ENCODE measurements at regions not wholly inside any gene's neighbourhood (a gene's known extent, or its start where the extent isn't known, plus 50 kb on each side); places are given as distances from the start of the nearest gene placed in this dataset.
"Not testable (repeated sequence)": the region's sequence is repeated elsewhere in the genome, so short reads cannot be mapped to it uniquely, and the experiment has no call there.

DNA sequence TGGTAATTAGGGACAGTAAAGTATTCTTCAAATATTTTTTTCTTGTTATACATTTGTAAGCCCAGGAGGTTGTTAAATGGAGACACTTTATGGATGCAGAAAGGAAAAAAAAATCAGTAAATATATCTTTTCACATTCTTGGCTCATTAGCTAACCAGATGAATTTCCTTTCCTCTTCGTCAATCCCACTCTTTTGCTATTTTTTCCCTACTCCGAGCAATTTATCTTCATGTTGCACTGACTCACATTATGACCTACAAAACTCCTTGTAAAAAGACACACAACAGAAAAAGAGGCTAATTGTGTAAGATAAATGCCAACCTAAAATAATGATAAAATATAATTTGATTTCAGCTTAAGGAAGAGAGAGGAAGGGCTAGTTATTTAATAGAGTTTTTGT, 472.9 kb upstream of the ZNF337 start:
- H3K4me3 ChIP-seq (ENCODE audit: low read depth, low read length) = no peak overlapping the region
- DNase-seq (ENCODE audit: low read depth) = no peak
- TF ChIP-seq MAX (IDR thresholded peaks at IDR 0.05; ENCODE audit: low read depth, low read length) (no peak), MYC (IDR thresholded peaks at IDR 0.05; ENCODE audit: low read depth, low read length) (no peak), CTCF (IDR thresholded peaks at IDR 0.05; ENCODE audit: low read depth, low read length) (no peak), POLR2A (IDR thresholded peaks at IDR 0.05; ENCODE audit: extremely low read depth, insufficient read length) (no peak)

DNA sequence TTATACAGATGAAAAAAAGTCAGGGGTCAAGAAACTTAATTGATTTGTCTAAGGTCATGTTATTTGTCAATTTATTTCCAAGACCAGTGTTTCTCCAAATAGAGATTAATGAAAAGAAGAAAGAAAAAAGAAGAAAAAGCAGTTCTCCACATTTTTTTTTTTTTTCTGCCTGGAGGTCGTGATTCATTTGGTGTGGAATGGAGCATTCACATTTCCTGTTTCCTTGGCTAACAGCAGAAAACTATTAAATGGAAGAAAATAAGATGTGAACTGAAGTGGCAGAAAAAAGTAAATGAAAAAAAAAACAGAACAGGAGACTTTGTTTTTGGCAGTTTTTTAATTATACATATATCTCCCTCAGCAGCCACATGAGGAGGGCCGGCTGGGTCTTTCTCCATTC, 470.8 kb upstream of the ZNF337 start:
- no peak for DNase-seq (ENCODE audit: low read depth)
- no peak for TF ChIP-seq MAX (IDR thresholded peaks at IDR 0.05; ENCODE audit: low read depth, low read length)
- no peak for TF ChIP-seq CTCF (IDR thresholded peaks at IDR 0.05; ENCODE audit: low read depth, low read length)
- no peak for TF ChIP-seq POLR2A (IDR thresholded peaks at IDR 0.05; ENCODE audit: extremely low read depth, insufficient read length)
- TF ChIP-seq MYC (IDR thresholded peaks at IDR 0.05; ENCODE audit: low read depth, low read length) = no peak
- H3K4me3 ChIP-seq (ENCODE audit: low read depth, low read length) = no peak overlapping the region

- no peak overlapping the region for H3K4me3 ChIP-seq (ENCODE audit: low read depth, low read length)
- no peak for TF ChIP-seq POLR2A (IDR thresholded peaks at IDR 0.05; ENCODE audit: extremely low read depth, insufficient read length)
- no peak for TF ChIP-seq MAX (IDR thresholded peaks at IDR 0.05; ENCODE audit: low read depth, low read length)
- no peak for TF ChIP-seq CTCF (IDR thresholded peaks at IDR 0.05; ENCODE audit: low read depth, low read length)
- TF ChIP-seq MYC (IDR thresholded peaks at IDR 0.05; ENCODE audit: low read depth, low read length) = no peak
- DNase-seq (ENCODE audit: low read depth) = no peak
These were observed 467.2 kb upstream of the ZNF337 start for GRCh38 chr20:26163890-26164289.

DNA sequence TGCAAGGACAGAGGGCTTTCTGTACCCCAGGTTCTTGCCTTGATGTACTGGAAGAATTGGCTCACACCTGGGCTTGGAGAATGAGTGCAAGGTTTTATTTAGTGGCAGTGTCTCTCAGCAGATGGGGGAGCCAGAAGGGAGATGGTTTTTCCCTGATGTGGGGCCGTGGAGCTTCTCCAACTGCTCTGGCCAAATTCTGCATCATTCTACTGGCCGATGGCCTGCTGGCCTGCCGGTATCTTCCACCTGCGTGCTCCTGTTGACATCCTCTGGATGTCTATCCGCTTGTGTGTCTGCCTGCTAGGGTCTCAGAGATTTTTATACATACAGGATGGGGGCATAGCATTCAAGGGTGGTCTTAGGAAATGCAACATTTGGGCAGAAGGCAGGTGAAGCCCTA, 466.5 kb upstream of the ZNF337 start:
- DNase-seq (ENCODE audit: low read depth); H3K4me3 ChIP-seq (ENCODE audit: low read depth, low read length): not testable (repeated sequence)

DNA sequence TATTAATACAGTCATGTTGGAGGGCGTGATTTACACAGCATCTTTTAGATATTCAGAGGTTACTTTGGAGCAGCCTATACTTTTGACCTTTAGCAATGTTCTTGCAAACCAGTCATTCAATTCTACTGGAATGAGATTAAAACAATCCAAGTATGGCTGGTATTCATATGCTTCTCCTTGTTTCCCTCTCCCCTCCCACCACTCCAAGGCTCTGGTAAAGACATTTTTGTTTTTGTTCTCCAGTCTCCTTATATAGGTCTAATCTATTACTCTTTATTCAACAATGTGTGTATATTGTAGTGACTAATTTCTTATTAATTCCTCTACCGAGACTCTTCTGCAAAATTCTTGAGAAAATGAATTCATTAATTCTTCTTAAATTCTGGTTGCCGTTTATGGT, 465.1 kb upstream of the ZNF337 start:
- H3K4me3 ChIP-seq (ENCODE audit: low read depth, low read length); DNase-seq (ENCODE audit: low read depth): not testable (repeated sequence)

- not testable (repeated sequence) for H3K4me3 ChIP-seq (ENCODE audit: low read depth, low read length); DNase-seq (ENCODE audit: low read depth)
These were observed 464.3 kb upstream of the ZNF337 start for GRCh38 chr20:26160916-26161315.

DNA sequence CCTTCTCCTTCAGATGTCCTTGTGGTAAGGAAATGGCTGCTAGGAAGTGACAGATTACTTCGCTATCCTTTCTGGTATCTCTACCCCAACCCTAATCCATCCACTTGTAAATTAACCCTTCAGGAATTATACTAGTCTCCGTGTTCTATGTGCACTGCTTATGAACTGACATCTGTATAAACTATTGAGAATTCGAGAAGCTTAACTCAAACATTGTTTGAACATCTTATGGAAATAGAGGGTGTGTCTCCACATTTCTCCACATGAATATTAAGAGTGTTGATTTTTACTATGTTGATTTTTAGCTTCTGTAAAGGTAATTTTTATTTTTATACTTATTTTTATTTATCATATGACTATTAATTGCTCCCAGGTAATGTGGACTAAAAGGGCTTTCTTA, 457.6 kb upstream of the ZNF337 start:
- no peak overlapping the region for H3K4me3 ChIP-seq (ENCODE audit: low read depth, low read length)
- TF ChIP-seq MAX (IDR thresholded peaks at IDR 0.05; ENCODE audit: low read depth, low read length) (no peak), POLR2A (IDR thresholded peaks at IDR 0.05; ENCODE audit: extremely low read depth, insufficient read length) (no peak), CTCF (IDR thresholded peaks at IDR 0.05; ENCODE audit: low read depth, low read length) (no peak), MYC (IDR thresholded peaks at IDR 0.05; ENCODE audit: low read depth, low read length) (no peak)
- no peak for DNase-seq (ENCODE audit: low read depth)
